ENCODE measurements at regions not wholly inside any gene's neighbourhood (a gene's known extent, or its start where the extent isn't known, plus 50 kb on each side); places are given as distances from the start of the nearest gene placed in this dataset.

- TF ChIP-seq ZNF274 (IDR thresholded peaks at IDR 0.05; ENCODE audit: low read depth, low read length), result no peak
These were observed 50.3 kb upstream of the TARBP1 start (continued) for GRCh38 chr1:234529095-234529949.
